ENCODE measurements at regions not wholly inside any gene's neighbourhood (a gene's known extent, or its start where the extent isn't known, plus 50 kb on each side); places are given as distances from the start of the nearest gene placed in this dataset.
"Not testable (repeated sequence)": the region's sequence is repeated elsewhere in the genome, so short reads cannot be mapped to it uniquely, and the experiment has no call there.

DNA sequence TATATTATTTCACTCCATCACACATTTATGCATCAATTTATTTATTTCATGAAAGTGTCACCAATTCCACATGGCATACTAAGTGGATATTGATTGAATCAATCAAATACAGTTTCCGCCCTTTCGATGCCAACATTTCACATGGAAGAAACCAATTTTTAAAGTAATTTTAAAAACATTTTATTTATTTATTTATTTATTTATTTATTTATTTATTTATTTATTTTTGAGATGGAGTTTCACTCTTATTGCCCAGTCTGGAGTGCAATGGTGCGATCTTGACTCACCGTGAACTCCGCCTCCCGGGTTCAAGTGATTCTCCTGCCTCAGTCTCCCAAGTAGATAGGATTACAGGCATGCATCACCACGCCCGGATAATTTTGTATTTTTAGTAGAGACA, 1005.0 kb upstream of the ALCAM start:
- TF ChIP-seq, protein P1, sequence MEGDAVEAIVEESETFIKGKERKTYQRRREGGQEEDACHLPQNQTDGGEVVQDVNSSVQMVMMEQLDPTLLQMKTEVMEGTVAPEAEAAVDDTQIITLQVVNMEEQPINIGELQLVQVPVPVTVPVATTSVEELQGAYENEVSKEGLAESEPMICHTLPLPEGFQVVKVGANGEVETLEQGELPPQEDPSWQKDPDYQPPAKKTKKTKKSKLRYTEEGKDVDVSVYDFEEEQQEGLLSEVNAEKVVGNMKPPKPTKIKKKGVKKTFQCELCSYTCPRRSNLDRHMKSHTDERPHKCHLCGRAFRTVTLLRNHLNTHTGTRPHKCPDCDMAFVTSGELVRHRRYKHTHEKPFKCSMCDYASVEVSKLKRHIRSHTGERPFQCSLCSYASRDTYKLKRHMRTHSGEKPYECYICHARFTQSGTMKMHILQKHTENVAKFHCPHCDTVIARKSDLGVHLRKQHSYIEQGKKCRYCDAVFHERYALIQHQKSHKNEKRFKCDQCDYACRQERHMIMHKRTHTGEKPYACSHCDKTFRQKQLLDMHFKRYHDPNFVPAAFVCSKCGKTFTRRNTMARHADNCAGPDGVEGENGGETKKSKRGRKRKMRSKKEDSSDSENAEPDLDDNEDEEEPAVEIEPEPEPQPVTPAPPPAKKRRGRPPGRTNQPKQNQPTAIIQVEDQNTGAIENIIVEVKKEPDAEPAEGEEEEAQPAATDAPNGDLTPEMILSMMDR (optimal IDR thresholded peaks at IDR 0.05 in 1 of 3, IDR thresholded peaks at IDR 0.05 in 1 of 3, conservative IDR thresholded peaks at IDR 0.05 in 1 of 3; ENCODE audit: extremely low read depth in 1 of 3, insufficient read depth in 2 of 3, low read length in 3 of 3), result not testable (repeated sequence)
- TF ChIP-seq EZH2 (IDR thresholded peaks at IDR 0.05; ENCODE audit: low read length), result not testable (repeated sequence)
